Erythroblast (primary cell): ENCODE measurements at regions not wholly inside any gene's neighbourhood (a gene's known extent, or its start where the extent isn't known, plus 50 kb on each side); places are given as distances from the start of the nearest gene placed in this dataset.

Source experiments
- DNase-seq, 2 experiments: peaks; one replicate each; lab custom pipeline; 2025; lab: John Stamatoyannopoulos, UW
- GATA1 ChIP-seq: IDR thresholded peaks from 2 replicates; pipeline ENCODE4 v1.6.1; 2011; ENCODE audit warnings: low read depth, mild to moderate bottlenecking, control low read depth, low read length, moderate library complexity
- POLR2A ChIP-seq: IDR thresholded peaks from 2 replicates; pipeline ENCODE4 v1.6.1; 2011; ENCODE audit warnings: mild to moderate bottlenecking, low read length

DNA sequence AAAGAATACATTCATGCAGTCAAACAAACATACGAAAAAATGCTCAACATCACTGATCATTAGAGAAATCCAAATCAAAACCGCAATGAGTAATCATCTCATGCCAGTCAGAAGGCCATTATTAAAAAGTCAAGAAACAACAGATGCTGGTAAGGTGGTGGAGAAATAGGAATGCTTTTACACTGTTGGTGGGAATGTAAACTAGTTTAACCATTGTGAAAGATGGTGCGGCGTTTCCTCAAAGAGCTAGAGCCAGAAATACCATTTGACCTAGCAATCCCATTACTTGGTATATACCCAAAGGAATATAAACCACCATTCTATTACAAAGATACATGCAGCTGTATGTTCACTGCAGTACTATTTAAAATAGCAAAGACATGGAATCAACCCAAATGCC lies 330.4 kb downstream of the EDEM1 start:
- TF ChIP-seq POLR2A, result no peak
- TF ChIP-seq GATA1, result no peak
- DNase-seq, result no peak

- no peak for TF ChIP-seq GATA1
- no peak for TF ChIP-seq POLR2A
- DNase-seq, result no peak
Observed at GRCh38 chr3:5520237-5520636, 332.7 kb downstream of the EDEM1 start.

DNA sequence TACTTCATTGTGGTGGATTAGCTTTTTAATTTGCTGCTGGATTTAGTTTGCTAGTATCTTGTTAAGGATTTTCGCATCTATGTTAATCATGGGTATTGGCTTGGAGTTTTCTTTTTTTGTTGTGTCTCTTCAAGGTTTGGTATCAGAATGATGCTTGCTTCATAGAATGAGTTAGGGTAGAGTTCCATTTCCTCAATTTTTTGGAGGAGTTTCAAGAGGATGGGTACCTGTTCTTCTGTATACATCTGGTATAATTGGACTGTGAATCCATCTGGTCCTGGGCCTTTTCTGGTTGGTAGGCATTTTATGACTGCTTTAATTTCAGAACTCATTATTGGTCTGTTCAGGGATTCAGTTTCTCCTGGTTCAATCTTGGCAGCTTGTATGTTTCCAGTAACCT lies 335.6 kb downstream of the EDEM1 start:
- TF ChIP-seq POLR2A (no peak), GATA1 (no peak)
- no peak for DNase-seq

GRCh38 chr3:5531039-5531438 lies 343.5 kb downstream of the EDEM1 start:
- no peak for DNase-seq
- TF ChIP-seq POLR2A (no peak), GATA1 (no peak)

DNA sequence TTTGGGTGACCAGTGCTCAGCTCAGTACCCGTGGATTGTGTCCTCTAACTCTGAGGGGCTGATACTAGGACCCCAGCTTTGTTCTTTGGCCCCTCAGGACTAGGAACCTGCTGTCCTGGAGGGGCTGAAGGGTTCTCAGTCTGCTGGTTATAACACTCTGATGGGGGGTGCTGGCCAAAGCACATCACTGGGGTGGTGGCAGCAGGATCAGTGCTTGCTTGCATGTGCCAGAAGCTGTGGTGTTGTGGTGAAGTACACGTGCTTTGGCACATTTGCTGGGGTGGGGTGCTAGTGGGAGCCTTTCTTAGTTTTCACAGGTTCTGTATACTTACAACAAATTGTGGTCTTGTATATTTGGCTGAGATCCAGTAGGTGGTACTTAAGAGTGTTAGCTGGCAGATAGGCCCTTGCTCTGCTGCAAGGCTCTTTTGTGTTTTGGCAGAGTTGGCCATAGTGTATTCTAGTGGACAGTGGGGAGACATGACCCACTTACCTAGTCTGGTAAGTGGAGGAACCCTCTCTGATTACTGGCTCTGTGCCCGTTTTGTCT lies 344.3 kb downstream of the EDEM1 start:
- DNase-seq, result no peak
- no peak for TF ChIP-seq GATA1
- no peak for TF ChIP-seq POLR2A

DNA sequence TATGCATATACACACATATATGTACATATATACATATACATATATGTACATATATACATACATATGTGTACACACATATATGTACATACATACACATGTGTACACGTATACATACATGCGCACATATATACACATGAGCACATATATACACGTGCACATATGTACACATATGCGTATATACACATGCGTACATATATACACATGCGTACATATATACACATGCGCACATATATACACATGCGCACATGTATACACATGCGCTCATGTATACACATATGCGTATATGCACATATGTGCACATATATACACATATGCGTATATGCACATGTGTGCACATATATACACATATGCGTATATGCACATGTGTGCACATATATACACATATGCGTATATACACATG lies 353.0 kb downstream of the EDEM1 start:
- no peak for TF ChIP-seq POLR2A
- no peak for TF ChIP-seq GATA1
- peak in 1 of 2 experiments; percentile 5 for DNase-seq

DNA sequence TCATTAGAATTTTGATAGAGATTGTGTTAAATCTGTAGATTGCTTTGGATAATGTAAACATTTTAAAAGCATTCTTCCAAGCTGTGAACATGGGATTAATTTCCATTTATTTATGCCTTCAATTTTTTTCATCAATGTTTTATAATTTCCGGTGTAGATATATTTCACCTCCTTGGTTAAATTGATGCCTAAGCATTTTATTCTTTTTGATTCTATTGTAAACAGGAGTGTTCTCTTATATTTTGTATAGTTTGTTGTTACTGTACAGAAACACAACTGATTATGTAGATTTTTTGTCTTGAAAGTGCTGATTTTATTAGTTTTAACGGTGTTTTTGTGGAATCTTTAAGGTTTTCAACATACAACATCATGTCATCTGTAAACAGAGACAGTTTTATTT lies 355.0 kb downstream of the EDEM1 start:
- TF ChIP-seq GATA1 (no peak), POLR2A (no peak)

DNA sequence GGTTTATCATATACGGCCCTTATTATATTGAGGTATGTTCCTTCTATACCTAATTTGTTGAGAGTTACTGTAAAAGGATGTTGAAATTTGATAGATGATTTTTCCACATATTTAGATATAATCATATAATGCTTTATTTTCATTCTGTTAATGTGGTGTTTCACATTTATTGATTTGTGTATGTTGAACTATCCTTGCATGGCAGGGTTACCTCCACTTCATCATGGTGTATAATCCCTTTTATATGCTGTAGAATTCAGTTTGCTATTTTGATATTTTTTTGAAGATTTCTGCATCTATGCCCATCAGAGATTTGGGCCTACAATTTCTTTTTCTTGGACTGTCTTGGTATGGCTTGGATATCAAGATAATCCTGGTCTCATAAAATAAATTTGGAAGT lies 355.5 kb downstream of the EDEM1 start:
- TF ChIP-seq GATA1, result no peak
- no peak for TF ChIP-seq POLR2A
- no peak for DNase-seq

More for the DNA sequence above, 355.0 kb downstream of the EDEM1 start:
- no peak for DNase-seq

GRCh38 chr3:5545719-5546118 lies 358.2 kb downstream of the EDEM1 start:
- no peak for DNase-seq
- no peak for TF ChIP-seq POLR2A
- no peak for TF ChIP-seq GATA1

DNA sequence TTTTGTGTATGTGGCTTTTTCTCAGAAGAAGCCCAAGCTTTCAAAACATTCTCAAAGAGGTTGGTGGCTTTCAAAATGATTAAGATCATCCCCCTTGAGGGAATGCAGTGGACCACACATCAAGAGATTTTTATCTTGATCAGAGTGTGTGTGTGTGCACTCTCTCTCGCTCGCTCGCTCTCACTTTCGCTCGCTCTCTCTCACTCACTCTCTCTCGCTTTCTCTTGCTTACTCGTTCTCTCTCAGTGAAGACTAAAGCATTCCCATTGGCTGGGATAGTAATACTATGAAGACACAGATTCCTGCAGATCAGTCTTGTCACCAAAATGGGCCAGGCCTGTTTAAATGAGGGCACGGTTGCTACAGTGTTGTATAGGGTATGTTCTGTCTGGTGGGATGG lies 365.7 kb downstream of the EDEM1 start:
- no peak for DNase-seq
- TF ChIP-seq POLR2A (no peak), GATA1 (no peak)

- DNase-seq, result peak in 1 of 2 experiments; percentile 33
- no peak for TF ChIP-seq POLR2A
- TF ChIP-seq GATA1, result no peak
Observed at GRCh38 chr3:5554245-5554747, 366.8 kb downstream of the EDEM1 start.

GRCh38 chr3:5560199-5560598 lies 372.7 kb downstream of the EDEM1 start:
- no peak for DNase-seq
- TF ChIP-seq GATA1 (no peak), POLR2A (no peak)

DNA sequence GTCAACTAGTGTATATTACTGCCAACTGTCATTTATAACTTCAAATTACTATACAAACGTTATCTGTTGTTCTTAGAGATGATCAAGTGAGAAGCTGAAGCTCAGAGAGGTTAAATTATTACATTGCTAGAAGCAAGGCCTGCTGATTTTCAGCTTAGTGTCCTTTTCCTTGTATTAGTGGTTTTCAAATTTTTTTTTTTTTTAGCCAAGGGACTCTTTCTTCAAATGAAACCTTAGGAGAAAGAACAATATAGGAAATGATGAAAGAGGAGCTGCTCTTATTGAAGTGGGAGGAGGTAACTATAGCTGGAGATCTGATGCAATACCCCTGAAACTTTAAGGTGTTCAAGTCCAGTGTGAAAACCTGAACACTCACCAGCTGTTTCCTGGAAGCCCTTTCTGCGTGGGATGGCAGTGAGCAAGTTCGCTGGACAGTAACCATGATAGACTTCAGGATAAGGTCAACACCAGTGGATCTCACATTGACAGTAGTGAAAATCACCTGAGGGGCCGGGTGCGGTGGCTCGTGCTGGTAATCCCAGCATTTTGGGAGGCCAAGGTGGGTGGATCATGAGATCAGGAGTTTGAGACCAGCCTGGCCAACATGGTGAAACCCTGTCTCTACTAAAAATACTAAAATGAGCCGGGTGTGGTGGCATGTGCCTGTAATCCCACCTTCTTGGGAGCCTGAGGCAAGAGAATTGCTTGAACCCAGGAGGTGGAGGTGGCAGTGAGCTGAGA lies 376.2 kb downstream of the EDEM1 start:
- TF ChIP-seq POLR2A (no peak), GATA1 (no peak)
- peak; percentile 8 to 51 for DNase-seq

GRCh38 chr3:5564278-5564666 lies 376.8 kb downstream of the EDEM1 start:
- TF ChIP-seq POLR2A (no peak), GATA1 (no peak)
- DNase-seq, result no peak

DNA sequence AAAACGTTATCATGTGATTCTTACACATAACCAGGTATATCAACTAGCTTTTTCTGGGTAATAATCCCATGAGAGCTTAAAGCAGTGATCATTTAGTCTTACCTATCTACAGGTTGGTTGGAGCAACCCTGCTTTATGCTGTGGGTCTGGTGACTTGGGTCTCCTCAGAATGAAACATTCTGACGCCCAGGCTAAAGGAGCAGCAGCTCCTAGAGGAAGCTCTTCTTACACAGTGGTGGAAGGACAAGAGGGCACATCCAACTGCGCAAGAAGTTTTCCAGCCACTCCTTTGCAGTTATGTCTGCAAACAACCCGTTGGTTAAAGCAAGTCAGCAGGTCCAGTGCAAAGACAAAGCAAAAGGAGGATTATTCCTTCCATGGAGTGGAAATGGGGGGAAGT lies 377.5 kb downstream of the EDEM1 start:
- TF ChIP-seq POLR2A (no peak), GATA1 (no peak)
- peak in 1 of 2 experiments; percentile 3 for DNase-seq

DNA sequence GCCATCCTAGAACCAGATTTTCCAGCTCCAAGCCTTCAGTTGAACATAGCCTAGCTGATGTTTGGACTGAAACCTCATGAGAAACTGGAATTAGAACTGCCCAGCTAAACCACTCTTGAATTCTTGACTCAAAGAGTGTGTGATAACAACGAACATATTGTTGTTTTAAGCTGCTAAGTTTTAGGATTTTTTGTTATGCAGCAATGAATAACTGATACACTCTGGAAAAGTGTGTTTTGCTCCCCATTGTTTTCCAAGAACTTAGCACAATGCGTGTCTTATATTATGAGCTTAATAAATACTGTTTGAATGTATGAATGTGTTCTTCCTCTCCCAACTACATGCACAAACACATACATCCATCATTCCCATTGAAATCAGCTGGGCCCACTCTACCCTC lies 379.6 kb downstream of the EDEM1 start:
- TF ChIP-seq GATA1 (no peak), POLR2A (no peak)
- no peak for DNase-seq
